ENCODE measurements at regions not wholly inside any gene's neighbourhood (a gene's known extent, or its start where the extent isn't known, plus 50 kb on each side); places are given as distances from the start of the nearest gene placed in this dataset.

GRCh38 chr14:43981135-43981768 is 525.8 kb downstream of the FSCB start:
- H3K4me3 ChIP-seq: no peak overlapping the region

GRCh38 chr14:43956741-43957140 is 550.3 kb downstream of the FSCB start:
- peaks cover 0 to 3% (median 0%) of the 10 kb centered on the region in 11 experiments; a peak in 1 of 22 replicates for H3K9me3 ChIP-seq (replicated peaks in 1 of 11)

More at GRCh38 chr14:43981135-43981768, 525.8 kb downstream of the FSCB start:
- Histone ChIP-seq H3K9me3 (replicated peaks in 1 of 11) (peaks cover 0 to 6% (median 0%) of the 10 kb centered on the region in 11 experiments; a peak in 2 of 22 replicates), H3K36me3 (no peaks in the 10 kb centered on the region), H3K4me1 (no peaks in the 10 kb centered on the region), H3K9ac (no peak overlapping the region), H3K4me2 (no peak overlapping the region), H4K20me1 (no peaks in the 10 kb centered on the region), H3K27ac (no peak overlapping the region), H3K27me3 (no peaks in the 10 kb centered on the region)
- TF ChIP-seq Cebpa-rat (IDR thresholded peaks at IDR 0.05): no peak

DNA sequence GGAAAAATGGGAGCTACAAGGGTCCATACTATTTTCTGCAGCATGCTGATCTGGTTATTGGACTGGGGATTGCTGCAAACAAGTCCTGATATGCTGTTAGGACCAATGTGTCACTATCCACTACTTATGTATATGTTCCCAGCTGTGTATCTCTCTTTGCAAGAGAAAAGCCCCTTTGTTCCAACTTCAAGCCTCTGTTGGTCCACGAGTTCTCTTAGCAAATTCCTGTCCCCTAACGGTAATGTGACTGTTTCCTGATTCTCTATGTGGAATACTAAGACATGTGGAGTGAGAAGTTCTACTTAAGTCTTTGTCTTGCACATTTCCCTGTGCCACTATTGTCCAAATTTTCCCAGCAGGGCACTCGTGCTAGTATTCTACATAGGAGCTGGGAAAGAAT is 557.7 kb downstream of the FSCB start:
- Histone ChIP-seq H3K27me3 (no peaks in the 10 kb centered on the region), H3K4me2 (no peak overlapping the region), H3K36me3 (no peaks in the 10 kb centered on the region), H3K9ac (no peak overlapping the region), H4K20me1 (no peaks in the 10 kb centered on the region), H3K27ac (no peak overlapping the region), H3K4me3 (no peak overlapping the region), H3K4me1 (peaks cover 0 to 7% (median 0%) of the 10 kb centered on the region in 10 experiments; a peak in 1 of 20 replicates), H3K9me3 (replicated peaks in 1 of 11) (no peaks in the 10 kb centered on the region)
- TF ChIP-seq Cebpa-rat (IDR thresholded peaks at IDR 0.05): no peak

More at GRCh38 chr14:43956741-43957140, 550.3 kb downstream of the FSCB start:
- Histone ChIP-seq H4K20me1 (no peaks in the 10 kb centered on the region), H3K4me1 (peaks cover 0 to 7% (median 0%) of the 10 kb centered on the region in 10 experiments; a peak in 1 of 20 replicates), H3K36me3 (no peaks in the 10 kb centered on the region), H3K4me3 (no peak overlapping the region), H3K27me3 (no peaks in the 10 kb centered on the region), H3K27ac (no peak overlapping the region), H3K9ac (no peak overlapping the region), H3K4me2 (no peak overlapping the region)
- no peak for TF ChIP-seq Cebpa-rat (IDR thresholded peaks at IDR 0.05)

DNA sequence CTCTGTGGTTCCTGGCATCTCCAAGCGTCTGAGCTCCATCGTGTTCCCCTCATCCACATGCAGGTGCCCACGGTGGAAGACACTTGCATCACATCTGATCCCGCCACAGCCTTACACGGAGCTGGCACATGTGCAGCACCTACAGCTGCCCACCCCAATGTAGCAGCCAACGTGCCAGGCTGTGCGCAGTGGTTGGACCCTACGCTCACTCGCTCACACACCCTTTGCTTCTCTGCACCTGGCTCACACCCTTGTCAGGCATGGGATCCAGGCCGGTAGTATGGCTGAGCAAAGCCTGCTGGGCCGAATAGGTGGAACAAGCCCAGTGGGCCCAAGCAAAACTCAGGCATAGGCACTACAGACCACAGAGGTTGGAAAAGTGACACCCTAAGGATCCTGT is 567.2 kb downstream of the FSCB start:
- peaks cover 7 to 18% (median 11%) of the 10 kb centered on the region in 11 experiments; a peak in 20 of 22 replicates for H3K9me3 ChIP-seq (replicated peaks in 1 of 11)
- no peaks in the 10 kb centered on the region for H4K20me1 ChIP-seq
- no peak overlapping the region for H3K9ac ChIP-seq
- H3K4me3 ChIP-seq: no peak overlapping the region
- no peak overlapping the region for H3K27ac ChIP-seq
- TF ChIP-seq Cebpa-rat (IDR thresholded peaks at IDR 0.05): no peak
- H3K36me3 ChIP-seq: no peaks in the 10 kb centered on the region
- H3K4me1 ChIP-seq: no peaks in the 10 kb centered on the region
- H3K27me3 ChIP-seq: no peaks in the 10 kb centered on the region
- H3K4me2 ChIP-seq: no peak overlapping the region

GRCh38 chr14:43938588-43939281 is 568.3 kb downstream of the FSCB start:
- Histone ChIP-seq H3K27me3 (no peaks in the 10 kb centered on the region), H3K9ac (no peak overlapping the region), H3K36me3 (no peaks in the 10 kb centered on the region), H3K4me2 (no peak overlapping the region), H3K27ac (no peak overlapping the region), H3K4me1 (no peaks in the 10 kb centered on the region), H3K4me3 (no peak overlapping the region), H3K9me3 (replicated peaks in 1 of 11) (peaks cover 7 to 18% (median 11%) of the 10 kb centered on the region in 11 experiments; a peak in 20 of 22 replicates), H4K20me1 (no peaks in the 10 kb centered on the region)
- no peak for TF ChIP-seq Cebpa-rat (IDR thresholded peaks at IDR 0.05)

- Histone ChIP-seq H3K9me3 (replicated peaks in 1 of 11) (peaks cover 7 to 18% (median 11%) of the 10 kb centered on the region in 11 experiments; a peak in 20 of 22 replicates), H3K4me2 (no peak overlapping the region), H3K4me3 (no peak overlapping the region), H3K27ac (no peak overlapping the region), H3K9ac (no peak overlapping the region), H3K36me3 (no peaks in the 10 kb centered on the region), H3K4me1 (no peaks in the 10 kb centered on the region), H3K27me3 (no peaks in the 10 kb centered on the region), H4K20me1 (no peaks in the 10 kb centered on the region)
- no peak for TF ChIP-seq Cebpa-rat (IDR thresholded peaks at IDR 0.05)
Observed at GRCh38 chr14:43937001-43937400, 570.1 kb downstream of the FSCB start.

DNA sequence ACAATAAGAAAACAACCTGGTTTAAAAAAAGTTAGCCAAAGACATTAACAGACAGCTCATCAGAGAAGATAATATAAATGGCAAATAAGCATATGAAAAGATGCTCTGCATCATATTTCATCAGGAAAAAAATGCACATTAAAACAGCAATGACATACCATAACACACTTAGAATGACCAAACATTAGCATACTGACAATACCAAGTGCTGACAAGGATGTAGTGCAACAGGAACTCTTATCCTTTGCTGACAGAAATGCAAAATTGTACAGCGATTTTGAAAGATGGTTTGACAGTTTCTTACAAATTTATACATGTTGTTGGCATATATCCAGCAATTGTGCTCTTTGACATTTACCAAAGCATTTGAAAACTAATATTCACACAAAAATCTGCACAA is 573.0 kb downstream of the FSCB start:
- no peak overlapping the region for H3K27ac ChIP-seq
- H3K9ac ChIP-seq: no peak overlapping the region
- H3K4me2 ChIP-seq: no peak overlapping the region
- H3K36me3 ChIP-seq: no peaks in the 10 kb centered on the region
- TF ChIP-seq Cebpa-rat (IDR thresholded peaks at IDR 0.05): no peak
- H3K27me3 ChIP-seq: no peaks in the 10 kb centered on the region
- no peaks in the 10 kb centered on the region for H3K4me1 ChIP-seq
- H3K9me3 ChIP-seq (replicated peaks in 1 of 11): peaks cover 7 to 18% (median 11%) of the 10 kb centered on the region in 11 experiments; a peak in 20 of 22 replicates
- H4K20me1 ChIP-seq: no peaks in the 10 kb centered on the region
- H3K4me3 ChIP-seq: no peak overlapping the region

GRCh38 chr14:43914041-43914693 is 592.9 kb downstream of the FSCB start:
- H3K9ac ChIP-seq: no peak overlapping the region
- no peak overlapping the region for H3K27ac ChIP-seq
- H3K4me3 ChIP-seq: no peak overlapping the region
- H4K20me1 ChIP-seq: no peaks in the 10 kb centered on the region
- no peaks in the 10 kb centered on the region for H3K4me1 ChIP-seq
- H3K27me3 ChIP-seq: no peaks in the 10 kb centered on the region
- TF ChIP-seq Cebpa-rat (IDR thresholded peaks at IDR 0.05): no peak
- no peaks in the 10 kb centered on the region for H3K36me3 ChIP-seq
- no peak overlapping the region for H3K4me2 ChIP-seq
- no peaks in the 10 kb centered on the region for H3K9me3 ChIP-seq (replicated peaks in 1 of 11)

- Histone ChIP-seq H3K4me3 (no peak overlapping the region), H3K27ac (no peak overlapping the region), H3K9me3 (replicated peaks in 1 of 11) (no peaks in the 10 kb centered on the region), H4K20me1 (no peaks in the 10 kb centered on the region), H3K36me3 (no peaks in the 10 kb centered on the region), H3K9ac (no peak overlapping the region), H3K27me3 (no peaks in the 10 kb centered on the region), H3K4me2 (no peak overlapping the region), H3K4me1 (peaks cover 0 to 8% (median 0%) of the 10 kb centered on the region in 10 experiments; a peak in 4 of 20 replicates)
- TF ChIP-seq Cebpa-rat (IDR thresholded peaks at IDR 0.05): no peak
Observed at GRCh38 chr14:43903209-43903608, 603.9 kb downstream of the FSCB start.
